ENCODE measurements at regions not wholly inside any gene's neighbourhood (a gene's known extent, or its start where the extent isn't known, plus 50 kb on each side); places are given as distances from the start of the nearest gene placed in this dataset.
"Not testable (repeated sequence)": the region's sequence is repeated elsewhere in the genome, so short reads cannot be mapped to it uniquely, and the experiment has no call there.

GRCh38 chr14:55803873-55804553, 224.0 kb downstream of the KTN1 start:
- DNase-seq (ENCODE audit: low read depth in 3 of 3, low spot score in 2 of 3) = no peak

- no peak for DNase-seq (ENCODE audit: low read depth in 3 of 3, low spot score in 2 of 3)
Measured at GRCh38 chr14:55805250-55805649, 225.2 kb downstream of the KTN1 start.

GRCh38 chr14:55807053-55807880, 227.3 kb downstream of the KTN1 start:
- DNase-seq (ENCODE audit: low read depth in 3 of 3, low spot score in 2 of 3) = peak; percentile 24 to 31 (median 25)

GRCh38 chr14:55807881-55808379, 227.9 kb downstream of the KTN1 start:
- DNase-seq (ENCODE audit: low read depth in 3 of 3, low spot score in 2 of 3) = no peak

- DNase-seq (ENCODE audit: low read depth in 3 of 3, low spot score in 2 of 3) = no peak
Measured at GRCh38 chr14:55813630-55814029, 233.6 kb downstream of the KTN1 start.

GRCh38 chr14:55814064-55814463, 234.1 kb downstream of the KTN1 start:
- no peak for DNase-seq (ENCODE audit: low read depth in 3 of 3, low spot score in 2 of 3)

- no peak for DNase-seq (ENCODE audit: low read depth in 3 of 3, low spot score in 2 of 3)
Measured at GRCh38 chr14:55814873-55815272, 234.9 kb downstream of the KTN1 start.

GRCh38 chr14:55816225-55816624, 236.2 kb downstream of the KTN1 start:
- no peak for DNase-seq (ENCODE audit: low read depth in 3 of 3, low spot score in 2 of 3)

GRCh38 chr14:55819610-55820304, 239.8 kb downstream of the KTN1 start:
- DNase-seq (ENCODE audit: low read depth in 3 of 3, low spot score in 2 of 3) = no peak

- DNase-seq (ENCODE audit: low read depth in 3 of 3, low spot score in 2 of 3) = no peak
Measured at GRCh38 chr14:55822906-55823305, 242.9 kb downstream of the KTN1 start.

- DNase-seq (ENCODE audit: low read depth in 3 of 3, low spot score in 2 of 3) = no peak
Measured at GRCh38 chr14:55832122-55832911, 252.3 kb downstream of the KTN1 start.

- no peak for DNase-seq (ENCODE audit: low read depth in 3 of 3, low spot score in 2 of 3)
Measured at GRCh38 chr14:55832974-55833373, 253.0 kb downstream of the KTN1 start.

- no peak for DNase-seq (ENCODE audit: low read depth in 3 of 3, low spot score in 2 of 3)
Measured at GRCh38 chr14:55834390-55834789, 254.4 kb downstream of the KTN1 start.

GRCh38 chr14:55835985-55836384, 256.0 kb downstream of the KTN1 start:
- no peak for DNase-seq (ENCODE audit: low read depth in 3 of 3, low spot score in 2 of 3)

- no peak for DNase-seq (ENCODE audit: low read depth in 3 of 3, low spot score in 2 of 3)
Measured at GRCh38 chr14:55837467-55837866, 257.5 kb downstream of the KTN1 start.

GRCh38 chr14:55838529-55839052, 258.6 kb downstream of the KTN1 start:
- no peak for DNase-seq (ENCODE audit: low read depth in 3 of 3, low spot score in 2 of 3)

GRCh38 chr14:55839301-55839947, 259.4 kb downstream of the KTN1 start:
- not testable (repeated sequence) for DNase-seq (ENCODE audit: low read depth in 3 of 3, low spot score in 2 of 3)

- DNase-seq (ENCODE audit: low read depth in 3 of 3, low spot score in 2 of 3) = no peak
Measured at GRCh38 chr14:55840821-55841220, 260.8 kb downstream of the KTN1 start.

- no peak for DNase-seq (ENCODE audit: low read depth in 3 of 3, low spot score in 2 of 3)
Measured at GRCh38 chr14:55841625-55842024, 261.6 kb downstream of the KTN1 start.
